ENCODE measurements at regions not wholly inside any gene's neighbourhood (a gene's known extent, or its start where the extent isn't known, plus 50 kb on each side); places are given as distances from the start of the nearest gene placed in this dataset.

- Histone ChIP-seq H3K27ac (ENCODE audit: low read length) (no peak overlapping the region), H3K4me2 (ENCODE audit: low read depth, low read length) (no peak overlapping the region), H3K9me3 (replicated peaks; ENCODE audit: insufficient read depth, low read length) (no peaks in the 10 kb centered on the region), H3K9me2 (replicated peaks; ENCODE audit: insufficient read depth, low read length) (no peaks in the 10 kb centered on the region), H3F3A (ENCODE audit: insufficient read depth, low read length) (no peaks in the 10 kb centered on the region), H3K4me3 (ENCODE audit: low read length) (no peak overlapping the region), H4K20me1 (ENCODE audit: insufficient read depth, low read length) (no peaks in the 10 kb centered on the region), H3K4me1 (ENCODE audit: low read length) (0 out of 2 replicates have a peak, but pooled peaks cover 5% of the 10 kb centered on the region), H2AFZ (ENCODE audit: low read length) (no peak overlapping the region), H3K79me2 (ENCODE audit: low read length) (no peaks in the 10 kb centered on the region), H3K36me3 (replicated peaks; ENCODE audit: insufficient read depth, low read length) (no peaks in the 10 kb centered on the region), H3K9ac (ENCODE audit: low read length) (no peak overlapping the region), H3K27me3 (replicated peaks; ENCODE audit: insufficient read depth, low read length) (peaks cover 68% of the 10 kb centered on the region)
- TF ChIP-seq, protein P1, sequence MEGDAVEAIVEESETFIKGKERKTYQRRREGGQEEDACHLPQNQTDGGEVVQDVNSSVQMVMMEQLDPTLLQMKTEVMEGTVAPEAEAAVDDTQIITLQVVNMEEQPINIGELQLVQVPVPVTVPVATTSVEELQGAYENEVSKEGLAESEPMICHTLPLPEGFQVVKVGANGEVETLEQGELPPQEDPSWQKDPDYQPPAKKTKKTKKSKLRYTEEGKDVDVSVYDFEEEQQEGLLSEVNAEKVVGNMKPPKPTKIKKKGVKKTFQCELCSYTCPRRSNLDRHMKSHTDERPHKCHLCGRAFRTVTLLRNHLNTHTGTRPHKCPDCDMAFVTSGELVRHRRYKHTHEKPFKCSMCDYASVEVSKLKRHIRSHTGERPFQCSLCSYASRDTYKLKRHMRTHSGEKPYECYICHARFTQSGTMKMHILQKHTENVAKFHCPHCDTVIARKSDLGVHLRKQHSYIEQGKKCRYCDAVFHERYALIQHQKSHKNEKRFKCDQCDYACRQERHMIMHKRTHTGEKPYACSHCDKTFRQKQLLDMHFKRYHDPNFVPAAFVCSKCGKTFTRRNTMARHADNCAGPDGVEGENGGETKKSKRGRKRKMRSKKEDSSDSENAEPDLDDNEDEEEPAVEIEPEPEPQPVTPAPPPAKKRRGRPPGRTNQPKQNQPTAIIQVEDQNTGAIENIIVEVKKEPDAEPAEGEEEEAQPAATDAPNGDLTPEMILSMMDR (IDR thresholded peaks at IDR 0.05; ENCODE audit: low read length) = no peak
- no peak for TF ChIP-seq EZH2phosphoT487 (IDR thresholded peaks at IDR 0.05; ENCODE audit: low read length)
- TF ChIP-seq EZH2 (optimal IDR thresholded peaks at IDR 0.05; ENCODE audit: low read depth, low read length) = no peak
- no peak for DNase-seq
These were observed 269.9 kb downstream of the SPRY1 start for GRCh38 chr4:123666486-123666885.

DNA sequence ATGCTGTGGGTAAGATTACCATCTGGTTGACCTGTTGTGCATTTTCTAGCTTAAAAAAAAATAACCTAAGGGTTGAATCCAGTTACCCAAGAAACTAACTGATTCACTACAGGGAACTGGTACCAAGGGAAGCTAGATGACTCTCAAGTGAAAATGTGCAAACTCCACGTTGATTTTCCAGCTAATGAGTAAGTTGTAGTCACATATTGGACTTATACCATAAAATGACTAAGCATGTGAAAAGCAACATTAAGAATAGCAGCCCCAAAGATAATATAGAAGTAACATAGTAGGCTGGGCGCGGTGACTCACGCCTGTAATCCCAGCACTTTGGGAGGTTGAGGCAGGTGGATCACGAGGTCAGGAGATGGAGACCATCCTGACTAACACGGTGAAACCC is 270.9 kb downstream of the SPRY1 start:
- H4K20me1 ChIP-seq (ENCODE audit: insufficient read depth, low read length) = no peaks in the 10 kb centered on the region
- H3K4me2 ChIP-seq (ENCODE audit: low read depth, low read length) = no peak overlapping the region
- no peak for DNase-seq
- 0 out of 2 replicates have a peak, but pooled peaks cover 9% of the 10 kb centered on the region for H3K4me1 ChIP-seq (ENCODE audit: low read length)
- TF ChIP-seq EZH2 (optimal IDR thresholded peaks at IDR 0.05; ENCODE audit: low read depth, low read length) (no peak), EZH2phosphoT487 (IDR thresholded peaks at IDR 0.05; ENCODE audit: low read length) (no peak)
- TF ChIP-seq, protein P1 (IDR thresholded peaks at IDR 0.05; ENCODE audit: low read length) = no peak
- H3K9ac ChIP-seq (ENCODE audit: low read length) = no peak overlapping the region
- H3K27ac ChIP-seq (ENCODE audit: low read length) = no peak overlapping the region
- H2AFZ ChIP-seq (ENCODE audit: low read length) = no peak overlapping the region
- peaks cover 72% of the 10 kb centered on the region for H3K27me3 ChIP-seq (replicated peaks; ENCODE audit: insufficient read depth, low read length)
- H3K9me3 ChIP-seq (replicated peaks; ENCODE audit: insufficient read depth, low read length) = no peaks in the 10 kb centered on the region
- H3K4me3 ChIP-seq (ENCODE audit: low read length) = no peak overlapping the region
- no peaks in the 10 kb centered on the region for H3K79me2 ChIP-seq (ENCODE audit: low read length)
- H3F3A ChIP-seq (ENCODE audit: insufficient read depth, low read length) = 0 out of 2 replicates have a peak, but pooled peaks cover 3% of the 10 kb centered on the region
- H3K9me2 ChIP-seq (replicated peaks; ENCODE audit: insufficient read depth, low read length) = no peaks in the 10 kb centered on the region
- H3K36me3 ChIP-seq (replicated peaks; ENCODE audit: insufficient read depth, low read length) = no peaks in the 10 kb centered on the region

GRCh38 chr4:123667991-123668390 is 271.4 kb downstream of the SPRY1 start:
- no peaks in the 10 kb centered on the region for H3K79me2 ChIP-seq (ENCODE audit: low read length)
- no peak overlapping the region for H2AFZ ChIP-seq (ENCODE audit: low read length)
- H3K4me1 ChIP-seq (ENCODE audit: low read length) = 0 out of 2 replicates have a peak, but pooled peaks cover 9% of the 10 kb centered on the region
- no peaks in the 10 kb centered on the region for H3K36me3 ChIP-seq (replicated peaks; ENCODE audit: insufficient read depth, low read length)
- no peak for TF ChIP-seq EZH2phosphoT487 (IDR thresholded peaks at IDR 0.05; ENCODE audit: low read length)
- no peak for TF ChIP-seq EZH2 (optimal IDR thresholded peaks at IDR 0.05; ENCODE audit: low read depth, low read length)
- TF ChIP-seq, protein P1 (IDR thresholded peaks at IDR 0.05; ENCODE audit: low read length) = no peak
- no peak for DNase-seq
- no peak overlapping the region for H3K4me2 ChIP-seq (ENCODE audit: low read depth, low read length)
- H3K9ac ChIP-seq (ENCODE audit: low read length) = no peak overlapping the region
- H3K9me3 ChIP-seq (replicated peaks; ENCODE audit: insufficient read depth, low read length) = no peaks in the 10 kb centered on the region
- 0 out of 2 replicates have a peak, but pooled peaks cover 3% of the 10 kb centered on the region for H3F3A ChIP-seq (ENCODE audit: insufficient read depth, low read length)
- H3K27ac ChIP-seq (ENCODE audit: low read length) = no peak overlapping the region
- no peaks in the 10 kb centered on the region for H3K9me2 ChIP-seq (replicated peaks; ENCODE audit: insufficient read depth, low read length)
- no peaks in the 10 kb centered on the region for H4K20me1 ChIP-seq (ENCODE audit: insufficient read depth, low read length)
- peaks cover 77% of the 10 kb centered on the region for H3K27me3 ChIP-seq (replicated peaks; ENCODE audit: insufficient read depth, low read length)
- H3K4me3 ChIP-seq (ENCODE audit: low read length) = no peak overlapping the region

All from MM.1S (cell line).